HepG2 (cell line): ENCODE measurements at regions not wholly inside any gene's neighbourhood (a gene's known extent, or its start where the extent isn't known, plus 50 kb on each side); places are given as distances from the start of the nearest gene placed in this dataset.

Experiments used
- ATAC-seq: fragments of 200-7000 bp; cut with Tn5 transposase; 3 replicates; pipeline ENCODE4 v1.9.1; 2020; ENCODE audit warnings: mild to moderate bottlenecking, moderate library complexity
- BruUV-seq: library from RNA; stranded (reverse); fragments of 400-500 nt; replicated peaks from 2 replicates; lab custom pipeline; 2021; lab: Mats Ljungman, UMichigan
- CTCF ChIA-PET: fragments of 300-600 bp; formaldehyde crosslinking; extraction: SDS; loops from one replicate; lab custom pipeline; 2021; ENCODE audit warnings: low total read pairs, inconsistent platforms, low intra/inter-chr PET ratio; lab: Yijun Ruan, JAX
- POLR2A ChIA-PET: fragments of 350-600 bp; sonication (Branson Sonifier 250); formaldehyde crosslinking; loops from one replicate; lab custom pipeline; 2020; ENCODE audit warnings: antibody characterized with exemption, inconsistent platforms; lab: Yijun Ruan, JAX
- DNase-seq: peaks from one replicate; pipeline ENCODE4 v3.0.0-alpha.2; 2015; ENCODE audit warnings: low spot score
- FAIRE-seq: peaks from 3 replicates; lab custom pipeline; 2011; peaks lifted over from hg19 to GRCh38; lab: Jason Lieb, UNC
- H2AFZ ChIP-seq: one replicate; pipeline ENCODE4 v1.6.1; 2011; ENCODE audit warnings: low read length, inconsistent platforms
- H3K27ac ChIP-seq: fragments of 300-600 bp; 3 replicates; pipeline ENCODE4 v1.8.0; 2011; ENCODE audit warnings: mixed run types, mild to moderate bottlenecking, mixed read lengths, low read length, inconsistent platforms; ENCODE audit not compliant: insufficient read depth; ENCODE audit errors: extremely low read length
- H3K27me3 ChIP-seq, 2 experiments: fragments of 200-600 bp in 1 of 2; 2 replicates in 1 of 2; 3 replicates in 1 of 2; pipeline versions ENCODE4 v1.6.0 to v1.8.0; 2011; ENCODE audit warnings: low read length in 2 of 2, mild to moderate bottlenecking in 2 of 2, moderate library complexity in 2 of 2, inconsistent platforms in 1 of 2; ENCODE audit not compliant: insufficient read depth in 2 of 2, control insufficient read depth in 1 of 2
- H3K36me3 ChIP-seq, 2 experiments: fragments of 200-600 bp in 1 of 2; replicated peaks in 1 of 2; 2 replicates in 1 of 2; 3 replicates in 1 of 2; pipeline versions ENCODE4 v1.5.1 to v1.8.0; 2011; ENCODE audit warnings: low read length in 2 of 2, inconsistent platforms in 1 of 2; ENCODE audit not compliant: insufficient read depth in 2 of 2, control insufficient read depth in 1 of 2
- H3K4me1 ChIP-seq: 2 replicates; pipeline ENCODE4 v1.5.1; 2012; ENCODE audit warnings: low read length, inconsistent platforms; ENCODE audit not compliant: insufficient read depth
- H3K4me2 ChIP-seq: 2 replicates; pipeline ENCODE4 v1.6.0; 2011; ENCODE audit warnings: low read depth, low read length, inconsistent platforms
- H3K4me3 ChIP-seq, 3 experiments: fragments of 200-600 bp in 1 of 3; sonication (generic), shearing (Covaris generic) in 1 of 3; replicated peaks in 1 of 3; 2 replicates each; pipeline ENCODE4 v1.5.1; 2011 to 2016; ENCODE audit warnings: low read length in 3 of 3, inconsistent platforms in 2 of 3, low read depth in 2 of 3, mild to moderate bottlenecking in 2 of 3, control low read depth in 1 of 3, mixed read lengths in 1 of 3; ENCODE audit not compliant: insufficient read depth in 1 of 3
- H3K79me2 ChIP-seq: one replicate; pipeline ENCODE4 v1.6.1; 2011; ENCODE audit warnings: low read length, inconsistent platforms; ENCODE audit not compliant: insufficient read depth
- H3K9ac ChIP-seq: 2 replicates; pipeline ENCODE4 v1.6.0; 2011; ENCODE audit warnings: mild to moderate bottlenecking, low read depth, low read length, inconsistent platforms; ENCODE audit not compliant: insufficient read depth
- H3K9me3 ChIP-seq: 2 replicates; pipeline ENCODE4 v1.5.1; 2012; ENCODE audit warnings: mild to moderate bottlenecking, low read length
- H4K20me1 ChIP-seq: 2 replicates; pipeline ENCODE4 v1.6.0; 2011; ENCODE audit warnings: inconsistent platforms, mild to moderate bottlenecking, low read length, moderate library complexity; ENCODE audit not compliant: insufficient read depth
- KDM3A ChIP-seq: IDR thresholded peaks from 2 replicates; pipeline ENCODE4 v1.6.1; 2018; ENCODE audit warnings: low read depth, missing compliant biosample characterization
- NR2F1 ChIP-seq, 2 experiments: fragments of 450-650 bp in 1 of 2; formaldehyde crosslinking in 1 of 2; IDR thresholded peaks; 2 replicates each; pipeline versions ENCODE4 v1.5.0 to v1.6.1; 2016 to 2020; ENCODE audit warnings: mild to moderate bottlenecking in 1 of 2, missing compliant biosample characterization in 1 of 2, missing genetic modification reagents in 1 of 2, moderate library complexity in 1 of 2
- PHF5A ChIP-seq: IDR thresholded peaks from one replicate; pipeline ENCODE4 v1.6.1; 2018; ENCODE audit warnings: low read depth, missing genetic modification reagents; ENCODE audit not compliant: unreplicated experiment
- PLSCR1 ChIP-seq: sonication (generic); formaldehyde crosslinking; IDR thresholded peaks from 2 replicates; pipeline ENCODE4 v1.5.0; 2020; ENCODE audit warnings: missing genetic modification reagents, mild to moderate bottlenecking, borderline replicate concordance
- POGZ ChIP-seq: sonication (generic); formaldehyde crosslinking; IDR thresholded peaks from 2 replicates; pipeline ENCODE4 v1.4.0; 2020; ENCODE audit warnings: mild to moderate bottlenecking, missing genetic modification reagents
- ZNF670 ChIP-seq: sonication (generic); formaldehyde crosslinking; IDR thresholded peaks from 2 replicates; pipeline ENCODE4 v1.8.0; 2022; ENCODE audit warnings: mild to moderate bottlenecking, missing genetic modification reagents, borderline replicate concordance
- ZNF687 ChIP-seq: sonication (generic); formaldehyde crosslinking; IDR thresholded peaks from 2 replicates; pipeline ENCODE4 v1.5.1; 2020; ENCODE audit warnings: mild to moderate bottlenecking, missing genetic modification reagents, moderate library complexity
- WGBS: methylation state at CpG from one replicate; pipeline ENCODE4 v1.1.6; 2017; ENCODE audit warnings: low lambda C conversion rate; 5-methylcytosine and 5-hydroxymethylcytosine counted together
- in situ Hi-C: cut with HindIII; loops from 2 replicates; pipeline ENCODE4 v1.10.0; 2017; ENCODE audit warnings: low pct_unique_long_range_greater_than_20kb; ENCODE audit not compliant: extremely low pct_ligation_motif_present
- intact Hi-C: fragments of 100-400 bp; cut with micrococcal nuclease; formaldehyde crosslinking; loops from one replicate; pipeline ENCODE4 v1.10.0; 2022; ENCODE audit not compliant: unreplicated experiment
- TF ChIP-seq, protein P1 (sequence below): sonication (generic); formaldehyde crosslinking; IDR thresholded peaks from 2 replicates; pipeline ENCODE4 v1.8.0; 2022; ENCODE audit warnings: missing genetic modification reagents, mild to moderate bottlenecking, borderline replicate concordance

DNA sequence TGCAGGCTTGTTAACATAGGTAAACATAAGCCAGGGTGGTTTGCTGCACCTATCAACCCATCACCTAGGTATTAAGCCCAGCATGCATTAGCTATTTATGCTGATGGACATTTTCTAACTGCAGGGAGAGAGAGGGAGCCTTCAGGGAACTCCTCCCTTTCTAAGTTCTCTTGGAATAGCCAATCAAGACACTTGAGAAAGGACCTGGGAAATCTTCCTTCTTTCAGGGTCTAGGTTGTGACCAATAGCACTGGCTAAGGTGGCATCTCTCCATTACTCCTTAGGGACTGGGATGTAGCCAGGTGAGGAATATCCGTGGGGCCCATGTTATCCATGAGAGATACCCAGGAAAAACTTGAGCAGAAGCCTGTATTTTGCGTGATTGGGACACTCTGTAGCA, 849.6 kb upstream of the MAP3K7 start:
- BruUV-seq, result no TSS peak
- FAIRE-seq (no peak), ATAC-seq (no peak), DNase-seq (no peak)
- intact Hi-C loops, result no loop called here
- Histone ChIP-seq H3K36me3 (no peaks in the 10 kb centered on the region), H3K9me3 (no peaks in the 10 kb centered on the region), H3K9ac (no peak overlapping the region), H3K4me3 (no peak overlapping the region), H2AFZ (no peak overlapping the region), H3K4me2 (no peak overlapping the region), H4K20me1 (no peaks in the 10 kb centered on the region), H3K79me2 (no peaks in the 10 kb centered on the region), H3K4me1 (no peaks in the 10 kb centered on the region), H3K27ac (no peak overlapping the region), H3K27me3 (no peaks in the 10 kb centered on the region)
- POLR2A ChIA-PET, result no interaction called here
- TF ChIP-seq ZNF687 (CRISPR knock-in tag), result no peak
- no peak for TF ChIP-seq NR2F1 (CRISPR knock-in tag; IDR thresholded peaks at IDR 0.05)
- no peak for TF ChIP-seq KDM3A
- TF ChIP-seq PHF5A (CRISPR knock-in tag), result no peak
- no peak for TF ChIP-seq PLSCR1
- TF ChIP-seq, protein P1, sequence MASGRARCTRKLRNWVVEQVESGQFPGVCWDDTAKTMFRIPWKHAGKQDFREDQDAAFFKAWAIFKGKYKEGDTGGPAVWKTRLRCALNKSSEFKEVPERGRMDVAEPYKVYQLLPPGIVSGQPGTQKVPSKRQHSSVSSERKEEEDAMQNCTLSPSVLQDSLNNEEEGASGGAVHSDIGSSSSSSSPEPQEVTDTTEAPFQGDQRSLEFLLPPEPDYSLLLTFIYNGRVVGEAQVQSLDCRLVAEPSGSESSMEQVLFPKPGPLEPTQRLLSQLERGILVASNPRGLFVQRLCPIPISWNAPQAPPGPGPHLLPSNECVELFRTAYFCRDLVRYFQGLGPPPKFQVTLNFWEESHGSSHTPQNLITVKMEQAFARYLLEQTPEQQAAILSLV (CRISPR knock-in tag), result no peak
- no peak for TF ChIP-seq POGZ (CRISPR knock-in tag)
- no peak for TF ChIP-seq ZNF670 (CRISPR knock-in tag)
- in situ Hi-C loops, result no loop called here
- CTCF ChIA-PET, result no interaction called here
- WGBS, result 0% methylated on average over 2 of the region's 2 CpGs
